CD4-positive, alpha-beta memory T cell (primary cell): ENCODE measurements at regions not wholly inside any gene's neighbourhood (a gene's known extent, or its start where the extent isn't known, plus 50 kb on each side); places are given as distances from the start of the nearest gene placed in this dataset.

Experiments used
- CTCF ChIA-PET: fragments of 350-600 bp; sonication (Branson Sonifier 250); formaldehyde crosslinking; loops from one replicate; lab custom pipeline; 2021; ENCODE audit warnings: inconsistent platforms; ENCODE audit not compliant: partially characterized antibody; lab: Charles Lee
- POLR2A ChIA-PET: fragments of 350-600 bp; sonication (Branson Sonifier 250); formaldehyde crosslinking; loops from one replicate; lab custom pipeline; 2021; ENCODE audit not compliant: partially characterized antibody; lab: Charles Lee
- DNase-seq, 5 donors: peaks; one replicate each; pipeline versions ENCODE4 v3.0.0 to v3.0.0-alpha.2; 2020 to 2022; ENCODE audit warnings: mixed read lengths in 1 of 5
- H3K27ac ChIP-seq: one replicate; pipeline ENCODE4 v1.7.0; 2013; ENCODE audit warnings: low read depth, low read length
- H3K27me3 ChIP-seq: 2 replicates; pipeline ENCODE4 v1.7.0; 2013; ENCODE audit warnings: mild to moderate bottlenecking, low read length, moderate library complexity; ENCODE audit not compliant: insufficient read depth
- H3K36me3 ChIP-seq: 2 replicates; pipeline ENCODE4 v1.7.0; 2013; ENCODE audit warnings: mild to moderate bottlenecking, low read length, moderate library complexity; ENCODE audit not compliant: insufficient read depth
- H3K4me1 ChIP-seq: 2 replicates; pipeline ENCODE4 v1.7.0; 2013; ENCODE audit warnings: mild to moderate bottlenecking, low read length, moderate library complexity; ENCODE audit not compliant: insufficient read depth
- H3K4me3 ChIP-seq, 2 donors: one replicate each; pipeline ENCODE4 v1.7.0; 2013; ENCODE audit warnings: low read length in 2 of 2, mild to moderate bottlenecking in 1 of 2
- H3K9me3 ChIP-seq, 2 donors: one replicate each; pipeline ENCODE4 v1.7.0; 2013; ENCODE audit warnings: low read length in 2 of 2, control low read depth in 1 of 2; ENCODE audit not compliant: control insufficient read depth in 1 of 2
- H3K27ac Mint-ChIP-seq, 7 donors: one replicate each; pipeline ENCODE4 v1.8.0; 2020 to 2021; ENCODE audit warnings: mixed read lengths in 7 of 7, mild to moderate bottlenecking in 6 of 7, inconsistent platforms in 3 of 7, moderate library complexity in 3 of 7
- H3K27me3 Mint-ChIP-seq, 2 donors: one replicate each; pipeline ENCODE4 v1.8.0; 2020 to 2021; ENCODE audit warnings: mixed read lengths in 2 of 2
- H3K36me3 Mint-ChIP-seq, 2 donors: one replicate each; pipeline ENCODE4 v1.8.0; 2020 to 2021; ENCODE audit warnings: mixed read lengths in 2 of 2, inconsistent platforms in 1 of 2, mild to moderate bottlenecking in 1 of 2
- H3K4me1 Mint-ChIP-seq, 4 donors: one replicate each; pipeline ENCODE4 v1.8.0; 2020 to 2021; ENCODE audit warnings: mixed read lengths in 4 of 4, mild to moderate bottlenecking in 1 of 4
- H3K4me3 Mint-ChIP-seq, 8 donors: one replicate each; pipeline ENCODE4 v1.8.0; 2020 to 2021; ENCODE audit warnings: mixed read lengths in 8 of 8, mild to moderate bottlenecking in 7 of 8, moderate library complexity in 6 of 8, inconsistent platforms in 3 of 8
- H3K9me3 Mint-ChIP-seq, 8 donors: one replicate each; pipeline ENCODE4 v1.8.0; 2020 to 2021; ENCODE audit warnings: mixed read lengths in 8 of 8, mild to moderate bottlenecking in 5 of 8, inconsistent platforms in 3 of 8, moderate library complexity in 1 of 8
- intact Hi-C: fragments of 100-400 bp; cut with micrococcal nuclease; formaldehyde crosslinking; loops from one replicate; pipeline ENCODE4 v1.15.1; 2023

DNA sequence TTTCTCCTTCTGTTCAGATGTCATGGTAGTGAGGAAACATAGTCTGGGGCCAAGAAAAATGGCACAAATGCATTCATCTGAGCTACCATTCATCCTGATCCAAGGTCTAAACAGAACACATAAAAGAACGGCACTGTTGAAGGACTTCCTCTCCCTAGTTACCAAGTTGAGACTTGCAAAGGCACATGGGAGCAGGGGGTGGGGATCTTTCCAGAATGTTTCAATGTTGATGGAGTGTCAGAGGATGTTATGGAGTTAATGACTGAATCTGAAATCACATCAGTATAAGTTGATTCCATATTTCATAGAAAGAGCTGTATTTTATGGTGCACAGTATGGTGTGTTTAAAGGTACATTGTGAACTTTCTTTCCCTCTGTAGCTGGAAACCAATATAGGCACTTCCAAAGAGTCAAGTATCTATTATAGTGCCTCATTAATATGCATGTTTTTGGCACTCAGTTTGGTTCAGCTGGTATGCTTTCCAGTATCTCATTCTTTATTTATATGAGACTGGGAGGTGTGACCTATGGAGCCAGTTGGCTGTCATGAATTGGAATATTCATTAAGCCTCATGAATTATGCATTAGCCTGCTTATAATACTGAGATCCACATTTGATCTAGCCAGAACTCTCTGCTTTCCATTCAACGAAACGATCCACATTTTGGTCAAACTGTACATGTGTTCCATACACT lies 603.0 kb downstream of the NR2F1-AS1 start:
- H3K4me3 ChIP-seq = no peak overlapping the region
- H3K4me3 Mint-ChIP-seq = no peak overlapping the region
- no peak overlapping the region for H3K27ac Mint-ChIP-seq
- no peaks in the 10 kb centered on the region for H3K27me3 ChIP-seq
- H3K4me1 ChIP-seq = no peaks in the 10 kb centered on the region
- no peaks in the 10 kb centered on the region for H3K9me3 ChIP-seq
- CTCF ChIA-PET = no interaction called here
- no peak for DNase-seq
- H3K36me3 ChIP-seq = no peaks in the 10 kb centered on the region
- peaks cover 0 to 4% (median under 1%) of the 10 kb centered on the region in 8 donors for H3K9me3 Mint-ChIP-seq
- intact Hi-C loops = no loop called here
- POLR2A ChIA-PET = no interaction called here
- H3K36me3 Mint-ChIP-seq = no peaks in the 10 kb centered on the region
- no peak overlapping the region for H3K27ac ChIP-seq
- H3K4me1 Mint-ChIP-seq = no peaks in the 10 kb centered on the region
- peaks cover 0 to under 1% of the 10 kb centered on the region in 2 donors for H3K27me3 Mint-ChIP-seq

DNA sequence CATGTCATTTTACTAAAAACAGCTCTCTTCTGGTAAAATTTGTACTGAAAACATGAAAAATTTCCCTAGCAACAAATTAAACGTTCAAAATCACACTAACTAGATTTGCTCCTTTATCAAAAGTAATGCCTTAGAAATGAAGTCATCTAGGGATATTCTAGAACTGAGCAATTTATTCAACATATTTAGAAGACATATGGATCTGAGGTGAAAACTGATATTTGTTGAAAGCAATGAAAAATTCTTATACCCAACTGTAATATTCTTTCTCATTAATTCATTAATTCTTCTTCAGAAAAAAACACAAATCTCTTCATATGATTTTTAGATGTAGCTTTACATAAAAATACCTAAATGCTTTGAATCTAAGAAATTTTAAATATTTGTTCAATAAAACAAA lies 604.9 kb downstream of the NR2F1-AS1 start:
- POLR2A ChIA-PET = no interaction called here
- Mint-ChIP-seq H3K27me3 (no peaks in the 10 kb centered on the region), H3K36me3 (no peaks in the 10 kb centered on the region), H3K9me3 (peaks cover 0 to 5% (median 1%) of the 10 kb centered on the region in 8 donors), H3K4me3 (no peak overlapping the region), H3K4me1 (no peaks in the 10 kb centered on the region), H3K27ac (no peak overlapping the region)
- intact Hi-C loops = no loop called here
- Histone ChIP-seq H3K4me3 (no peak overlapping the region), H3K27ac (no peak overlapping the region), H3K4me1 (no peaks in the 10 kb centered on the region), H3K36me3 (no peaks in the 10 kb centered on the region), H3K27me3 (no peaks in the 10 kb centered on the region), H3K9me3 (no peaks in the 10 kb centered on the region)
- no peak for DNase-seq
- CTCF ChIA-PET = no interaction called here

DNA sequence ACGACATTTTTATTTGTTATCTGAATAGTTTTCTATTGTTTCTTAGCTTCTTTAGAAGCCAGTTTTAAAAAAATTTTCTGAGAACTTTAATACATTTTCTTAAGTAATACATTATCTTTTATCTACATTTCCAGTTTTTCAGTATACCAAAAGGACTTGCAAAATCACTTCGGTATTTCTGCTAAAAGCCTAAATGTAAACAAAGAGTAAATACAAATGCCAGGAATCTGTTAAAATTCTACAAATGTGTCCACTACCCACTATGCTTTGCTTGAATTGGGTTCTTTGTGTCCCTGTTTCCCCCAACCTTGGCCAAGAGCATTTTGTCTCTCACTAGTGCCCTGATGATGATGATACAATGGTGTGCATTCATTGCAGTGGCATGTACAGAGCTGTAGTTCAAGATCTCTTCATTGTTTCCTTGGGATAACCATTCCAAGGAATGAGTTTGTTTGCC lies 611.2 kb downstream of the NR2F1-AS1 start:
- no peaks in the 10 kb centered on the region for H3K4me1 Mint-ChIP-seq
- H3K4me3 ChIP-seq = no peak overlapping the region
- no peaks in the 10 kb centered on the region for H3K9me3 ChIP-seq
- CTCF ChIA-PET = interaction anchor here (1.9 kb wide), 1 partner anchor 11 kb away, joined by 4 read pairs; no protein-coding TSS in a partner anchor
- H3K36me3 Mint-ChIP-seq = no peaks in the 10 kb centered on the region
- no peaks in the 10 kb centered on the region for H3K27me3 ChIP-seq
- peaks cover 0 to 3% (median under 1%) of the 10 kb centered on the region in 8 donors for H3K9me3 Mint-ChIP-seq
- H3K4me1 ChIP-seq = no peaks in the 10 kb centered on the region
- H3K36me3 ChIP-seq = no peaks in the 10 kb centered on the region
- H3K27me3 Mint-ChIP-seq = no peaks in the 10 kb centered on the region
- intact Hi-C loops = no loop called here
- POLR2A ChIA-PET = no interaction called here
- no peak overlapping the region for H3K4me3 Mint-ChIP-seq
- no peak for DNase-seq
- no peak overlapping the region for H3K27ac ChIP-seq
- no peak overlapping the region for H3K27ac Mint-ChIP-seq

DNA sequence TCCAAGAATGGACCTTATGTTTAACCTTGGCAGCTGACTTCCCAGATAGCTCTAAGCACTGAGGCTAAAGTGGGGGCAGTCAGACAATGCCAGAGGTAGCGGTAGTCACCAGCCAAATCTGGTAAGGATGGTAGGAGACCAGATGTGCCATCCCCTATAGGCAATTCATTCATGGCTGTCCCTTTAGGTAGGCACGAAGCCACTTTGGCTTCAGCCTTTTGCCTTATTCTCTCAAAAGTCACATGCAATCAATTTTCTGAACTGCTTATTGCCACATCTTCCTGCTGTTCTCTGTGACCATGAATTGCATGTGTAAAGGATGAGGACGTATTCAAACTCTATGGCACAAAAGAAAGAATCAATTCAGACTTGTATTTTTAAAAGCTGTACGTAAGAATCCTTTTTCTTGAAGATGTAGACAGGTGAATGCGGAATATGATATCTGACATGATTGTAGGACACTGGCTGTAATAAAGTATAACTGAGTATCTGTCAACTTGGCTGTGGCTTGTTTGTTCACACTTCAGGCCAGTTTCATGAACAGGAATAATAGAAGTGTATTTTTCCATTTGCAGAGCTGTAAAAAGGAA lies 611.7 kb downstream of the NR2F1-AS1 start:
- H3K4me3 ChIP-seq = no peak overlapping the region
- Mint-ChIP-seq H3K9me3 (peaks cover 0 to 3% (median under 1%) of the 10 kb centered on the region in 8 donors), H3K4me1 (no peaks in the 10 kb centered on the region), H3K27ac (no peak overlapping the region), H3K4me3 (no peak overlapping the region), H3K27me3 (no peaks in the 10 kb centered on the region), H3K36me3 (no peaks in the 10 kb centered on the region)
- H3K36me3 ChIP-seq = no peaks in the 10 kb centered on the region
- H3K4me1 ChIP-seq = no peaks in the 10 kb centered on the region
- ChIA-PET POLR2A (no interaction called here), CTCF (interaction anchor here (1.9 kb wide), 1 partner anchor 11 kb away, joined by 4 read pairs; no protein-coding TSS in a partner anchor)
- H3K27me3 ChIP-seq = no peaks in the 10 kb centered on the region
- intact Hi-C loops = no loop called here
- DNase-seq = no peak
- no peak overlapping the region for H3K27ac ChIP-seq
- H3K9me3 ChIP-seq = no peaks in the 10 kb centered on the region

DNA sequence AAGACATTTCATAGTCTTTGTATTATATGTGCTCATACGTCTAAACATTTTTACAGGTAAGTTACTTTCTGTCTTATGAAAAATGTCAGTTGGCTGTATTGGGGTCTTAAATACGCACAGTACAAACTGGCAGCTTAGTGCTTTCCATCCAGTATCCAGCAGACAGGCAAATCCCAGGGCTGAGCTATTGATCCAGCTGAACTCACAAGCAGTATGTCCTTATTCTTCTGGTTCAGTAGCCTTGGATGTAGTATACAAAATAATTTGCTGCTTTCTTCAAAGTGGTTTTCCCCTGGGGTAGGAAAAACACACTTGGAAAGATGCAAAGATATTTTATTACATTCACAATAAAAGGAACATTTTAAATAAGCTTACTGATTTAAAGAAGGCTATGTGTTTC lies 617.2 kb downstream of the NR2F1-AS1 start:
- no peaks in the 10 kb centered on the region for H3K27me3 ChIP-seq
- no peak overlapping the region for H3K27ac Mint-ChIP-seq
- H3K27ac ChIP-seq = no peak overlapping the region
- no peak overlapping the region for H3K4me3 ChIP-seq
- no peaks in the 10 kb centered on the region for H3K27me3 Mint-ChIP-seq
- H3K36me3 ChIP-seq = no peaks in the 10 kb centered on the region
- H3K4me1 ChIP-seq = no peaks in the 10 kb centered on the region
- POLR2A ChIA-PET = no interaction called here
- H3K4me1 Mint-ChIP-seq = no peaks in the 10 kb centered on the region
- H3K9me3 ChIP-seq = no peaks in the 10 kb centered on the region
- no peak overlapping the region for H3K4me3 Mint-ChIP-seq
- CTCF ChIA-PET = interaction anchor here (0.9 kb wide), 1 partner anchor 16 kb away, joined by 3 read pairs; no protein-coding TSS in a partner anchor
- intact Hi-C loops = no loop called here
- peaks cover 0 to 2% (median 0%) of the 10 kb centered on the region in 8 donors for H3K9me3 Mint-ChIP-seq
- no peak for DNase-seq
- H3K36me3 Mint-ChIP-seq = no peaks in the 10 kb centered on the region

DNA sequence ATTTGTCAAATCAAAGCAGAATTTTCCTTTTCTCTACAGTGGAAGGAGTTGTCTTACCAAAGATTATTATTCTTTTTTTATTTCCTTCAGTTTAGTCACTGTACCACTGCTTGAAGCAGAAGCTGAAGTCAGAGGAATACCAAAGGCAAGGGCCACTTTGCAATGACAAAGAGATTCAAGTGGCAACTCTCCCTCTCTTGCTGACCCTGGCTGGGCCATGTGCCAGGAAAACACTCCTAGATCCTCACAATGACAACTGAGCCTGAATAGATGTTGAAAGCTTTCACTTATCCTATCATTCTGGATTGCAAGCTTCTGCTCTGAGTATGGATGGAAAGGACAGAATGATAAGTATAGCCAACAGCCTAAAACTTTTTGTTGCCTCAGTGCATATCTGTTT lies 618.3 kb downstream of the NR2F1-AS1 start:
- CTCF ChIA-PET = no interaction called here
- Histone ChIP-seq H3K9me3 (no peaks in the 10 kb centered on the region), H3K27me3 (no peaks in the 10 kb centered on the region), H3K36me3 (no peaks in the 10 kb centered on the region), H3K27ac (no peak overlapping the region), H3K4me1 (no peaks in the 10 kb centered on the region), H3K4me3 (no peak overlapping the region)
- POLR2A ChIA-PET = no interaction called here
- intact Hi-C loops = no loop called here
- no peak overlapping the region for H3K4me3 Mint-ChIP-seq
- no peaks in the 10 kb centered on the region for H3K27me3 Mint-ChIP-seq
- H3K27ac Mint-ChIP-seq = no peak overlapping the region
- no peak for DNase-seq
- H3K36me3 Mint-ChIP-seq = no peaks in the 10 kb centered on the region
- peaks cover 0 to 2% (median 0%) of the 10 kb centered on the region in 8 donors for H3K9me3 Mint-ChIP-seq
- H3K4me1 Mint-ChIP-seq = no peaks in the 10 kb centered on the region

DNA sequence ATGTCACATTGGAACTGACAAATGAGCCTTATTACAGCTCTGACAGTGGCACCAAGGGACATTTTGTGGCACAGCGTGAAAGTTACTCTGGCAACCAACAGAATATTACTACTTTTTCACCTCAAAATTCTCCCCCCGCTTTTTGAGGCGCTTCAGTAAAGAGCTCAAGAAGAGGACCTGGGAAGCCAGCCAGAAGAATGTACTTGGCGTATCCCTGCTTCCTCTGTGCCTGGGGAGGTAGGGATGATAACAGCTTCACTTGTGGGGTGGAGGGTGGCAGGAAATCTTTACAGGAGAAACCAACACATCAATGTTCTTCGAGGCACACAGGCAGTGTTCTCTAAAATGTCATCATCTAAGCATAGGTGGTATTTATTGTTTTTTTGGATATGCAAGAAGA lies 624.1 kb downstream of the NR2F1-AS1 start:
- Mint-ChIP-seq H3K27me3 (no peaks in the 10 kb centered on the region), H3K4me1 (no peaks in the 10 kb centered on the region), H3K9me3 (peaks cover under 1 to 20% (median 13%) of the 10 kb centered on the region in 8 donors), H3K4me3 (no peak overlapping the region), H3K36me3 (no peaks in the 10 kb centered on the region), H3K27ac (no peak overlapping the region)
- Histone ChIP-seq H3K4me3 (no peak overlapping the region), H3K36me3 (no peaks in the 10 kb centered on the region), H3K27ac (no peak overlapping the region), H3K27me3 (no peaks in the 10 kb centered on the region), H3K4me1 (no peaks in the 10 kb centered on the region), H3K9me3 (peaks cover 0 to 5% of the 10 kb centered on the region in 2 donors)
- no peak for DNase-seq
- ChIA-PET CTCF (no interaction called here), POLR2A (no interaction called here)
- intact Hi-C loops = no loop called here
